Thoracic aorta (tissue), 2 donors: ENCODE measurements at regions not wholly inside any gene's neighbourhood (a gene's known extent, or its start where the extent isn't known, plus 50 kb on each side); places are given as distances from the start of the nearest gene placed in this dataset.

ENCODE experiments used
- ATAC-seq: fragments of 150-250 bp; one replicate; pipeline ENCODE4 v1.8.0; 2017; ENCODE audit warnings: low read depth; ENCODE audit not compliant: insufficient number of reproducible peaks, low FRiP score
- DNase-seq: peaks from one replicate; pipeline ENCODE4 v3.0.0-alpha.2; 2020; ENCODE audit warnings: low spot score
- H3K27ac ChIP-seq, 2 donors: fragments of 200-600 bp; sonication (generic); 1 replicate in 1 of 2; 2 replicates in 1 of 2; pipeline ENCODE4 v1.5.1; 2016; ENCODE audit warnings: mild to moderate bottlenecking in 2 of 2, moderate library complexity in 2 of 2
- H3K27me3 ChIP-seq: fragments of 200-600 bp; sonication (generic); replicated peaks from 2 replicates; pipeline ENCODE4 v1.6.0; 2016; ENCODE audit warnings: mild to moderate bottlenecking; ENCODE audit not compliant: insufficient read depth
- H3K36me3 ChIP-seq: fragments of 200-600 bp; sonication (generic); one replicate; pipeline ENCODE4 v1.5.1; 2016
- H3K4me1 ChIP-seq, 2 donors: fragments of 200-600 bp; sonication (generic); 1 replicate in 1 of 2; 2 replicates in 1 of 2; pipeline versions ENCODE4 v1.5.1 to v1.6.0; 2016; ENCODE audit warnings: low read depth in 2 of 2, mild to moderate bottlenecking in 1 of 2; ENCODE audit not compliant: control insufficient read depth in 1 of 2
- H3K4me3 ChIP-seq: fragments of 200-600 bp; sonication (generic); 2 replicates; pipeline ENCODE4 v1.5.1; 2016; ENCODE audit warnings: mild to moderate bottlenecking
- H3K9me3 ChIP-seq: fragments of 200-600 bp; sonication (generic); 2 replicates; pipeline ENCODE4 v1.5.1; 2016
- CTCF ChIP-seq: fragments of 200-600 bp; sonication (generic); IDR thresholded peaks from one replicate; pipeline ENCODE4 v1.5.1; 2019; ENCODE audit warnings: antibody characterized with exemption

DNA sequence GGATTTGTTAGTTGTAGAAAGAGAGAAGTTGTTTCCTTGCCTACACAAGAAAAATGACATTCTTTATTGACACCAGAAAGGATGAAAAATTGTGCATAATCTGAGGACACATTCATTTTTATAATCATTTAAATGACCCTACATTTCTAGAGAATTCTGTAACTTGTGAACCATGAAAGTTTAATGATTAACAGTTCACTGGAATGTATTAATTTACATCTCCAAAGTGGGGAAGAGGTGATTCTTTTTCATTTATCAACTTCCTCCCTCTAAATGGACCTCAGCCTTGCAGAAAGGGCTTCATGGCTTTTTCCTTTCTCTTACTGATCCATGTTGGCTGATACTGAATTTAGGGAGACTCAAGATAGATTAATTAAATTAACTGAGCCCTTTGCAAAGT is 565.2 kb upstream of the LINC00305 start:
- TF ChIP-seq CTCF, result no peak
- no peak for ATAC-seq
- Histone ChIP-seq H3K27me3 (no peaks in the 10 kb centered on the region), H3K27ac (no peak overlapping the region), H3K4me3 (no peak overlapping the region), H3K4me1 (no peaks in the 10 kb centered on the region), H3K9me3 (no peaks in the 10 kb centered on the region), H3K36me3 (no peaks in the 10 kb centered on the region)
- DNase-seq, result no peak

DNA sequence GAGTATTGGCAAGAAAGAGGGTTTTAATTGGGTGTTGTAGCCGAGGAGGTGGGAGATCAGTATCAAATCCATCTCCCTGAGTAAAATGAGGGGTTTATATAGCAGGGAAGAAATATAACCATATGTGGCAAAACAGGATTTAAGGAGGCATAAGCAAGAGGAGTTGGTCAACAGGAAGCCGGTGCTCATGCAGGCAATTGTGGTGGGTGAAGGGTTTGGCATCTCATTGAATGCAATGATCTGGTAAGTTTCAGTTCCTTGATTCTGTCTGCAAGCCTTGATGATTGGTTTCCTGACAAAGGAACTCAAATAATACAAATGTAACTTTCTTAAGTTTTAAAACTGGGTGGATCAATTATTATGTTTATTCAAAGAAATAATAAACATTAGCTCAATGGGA is 564.4 kb upstream of the LINC00305 start:
- no peak for TF ChIP-seq CTCF
- no peaks in the 10 kb centered on the region for H3K27me3 ChIP-seq
- ATAC-seq (no peak), DNase-seq (no peak)
- H3K4me1 ChIP-seq, result no peaks in the 10 kb centered on the region
- no peaks in the 10 kb centered on the region for H3K36me3 ChIP-seq
- H3K27ac ChIP-seq, result no peak overlapping the region
- no peak overlapping the region for H3K4me3 ChIP-seq
- H3K9me3 ChIP-seq, result no peaks in the 10 kb centered on the region

GRCh38 chr18:64712035-64712434 is 563.1 kb upstream of the LINC00305 start:
- H3K27ac ChIP-seq, result no peak overlapping the region
- no peaks in the 10 kb centered on the region for H3K4me1 ChIP-seq
- H3K27me3 ChIP-seq, result no peaks in the 10 kb centered on the region
- no peak for TF ChIP-seq CTCF
- DNase-seq (no peak), ATAC-seq (no peak)
- H3K9me3 ChIP-seq, result no peaks in the 10 kb centered on the region
- H3K4me3 ChIP-seq, result no peak overlapping the region
- H3K36me3 ChIP-seq, result no peaks in the 10 kb centered on the region

DNA sequence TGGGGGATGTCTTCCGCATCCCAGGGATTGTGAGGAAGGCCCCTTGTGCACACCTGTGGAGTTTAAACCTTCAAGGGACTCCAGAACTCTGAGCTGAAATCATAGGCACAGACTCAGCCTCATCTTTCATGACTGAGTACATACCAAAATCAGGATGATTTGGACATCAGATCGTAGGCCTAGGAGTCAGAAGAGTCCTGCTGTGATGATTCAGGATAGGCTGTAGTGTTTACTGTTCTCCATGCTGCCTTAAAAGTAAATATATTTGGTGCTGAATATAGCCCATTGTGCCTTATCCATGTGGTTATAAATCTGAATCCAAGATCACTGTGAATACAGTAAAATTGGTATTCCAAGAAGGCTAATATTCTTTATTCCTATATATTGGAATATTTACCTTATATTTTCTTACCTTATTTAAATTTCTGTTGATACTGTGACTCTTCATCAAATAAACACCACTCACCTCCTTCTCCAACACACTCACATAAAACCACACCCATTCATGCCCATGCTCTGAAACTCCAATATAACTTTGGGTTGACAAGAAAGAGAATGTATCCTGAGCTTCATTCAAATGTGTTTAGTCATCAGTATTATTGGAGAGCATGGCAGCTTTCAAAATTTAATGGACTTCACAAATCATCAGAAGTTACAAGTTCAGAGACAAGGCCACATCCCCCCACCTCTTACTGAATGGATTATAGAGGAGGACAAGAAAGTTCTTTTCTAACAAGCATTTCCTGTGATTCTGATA is 561.4 kb upstream of the LINC00305 start:
- ATAC-seq, result no peak
- no peaks in the 10 kb centered on the region for H3K36me3 ChIP-seq

GRCh38 chr18:64707052-64707451 is 558.2 kb upstream of the LINC00305 start:
- DNase-seq (no peak), ATAC-seq (no peak)
- no peak overlapping the region for H3K4me3 ChIP-seq
- no peak for TF ChIP-seq CTCF
- no peaks in the 10 kb centered on the region for H3K36me3 ChIP-seq
- no peak overlapping the region for H3K27ac ChIP-seq
- H3K9me3 ChIP-seq, result no peaks in the 10 kb centered on the region
- H3K27me3 ChIP-seq, result no peaks in the 10 kb centered on the region
- H3K4me1 ChIP-seq, result no peaks in the 10 kb centered on the region

More for the DNA sequence above, 561.4 kb upstream of the LINC00305 start:
- H3K27ac ChIP-seq, result no peak overlapping the region
- DNase-seq, result no peak
- H3K4me1 ChIP-seq, result no peaks in the 10 kb centered on the region
- no peaks in the 10 kb centered on the region for H3K9me3 ChIP-seq
- H3K27me3 ChIP-seq, result no peaks in the 10 kb centered on the region
- H3K4me3 ChIP-seq, result no peak overlapping the region
- TF ChIP-seq CTCF, result no peak
